GM19395 (cell line): ENCODE measurements at regions not wholly inside any gene's neighbourhood (a gene's known extent, or its start where the extent isn't known, plus 50 kb on each side); places are given as distances from the start of the nearest gene placed in this dataset.
"Not testable (repeated sequence)": the region's sequence is repeated elsewhere in the genome, so short reads cannot be mapped to it uniquely, and the experiment has no call there.

Experiments used
- ATAC-seq: cut with Tn5 transposase; IDR thresholded peaks from one replicate; pipeline ENCODE4 v1.9.1; 2021; ENCODE audit warnings: mild to moderate bottlenecking, moderate library complexity; ENCODE audit not compliant: unreplicated experiment

- no peak for ATAC-seq
These were observed 95.0 kb downstream of the SNX5 start for GRCh38 chr20:17873410-17874270.

GRCh38 chr20:17872959-17873358 lies 95.6 kb downstream of the SNX5 start:
- ATAC-seq = no peak

GRCh38 chr20:17872434-17872833 lies 96.2 kb downstream of the SNX5 start:
- no peak for ATAC-seq

DNA sequence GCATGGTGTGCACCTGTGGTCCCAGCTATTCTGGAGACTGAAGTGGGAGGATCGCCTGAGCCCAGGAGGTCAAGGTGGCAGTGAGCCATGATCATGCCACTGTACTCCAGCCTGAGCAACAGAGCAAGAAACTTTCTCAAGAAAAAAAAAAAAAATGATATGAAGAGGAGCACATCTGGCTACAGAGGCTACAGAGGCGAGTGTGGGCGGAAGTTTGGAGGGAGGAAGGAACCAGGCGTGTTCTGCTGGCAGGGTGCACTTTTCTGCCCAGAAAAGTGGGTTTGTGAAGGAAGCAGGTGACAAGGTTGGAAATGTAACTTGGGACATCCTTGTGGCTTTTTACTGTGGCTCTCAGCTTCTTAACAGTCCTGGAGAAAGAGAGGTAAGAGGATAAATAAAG lies 96.7 kb downstream of the SNX5 start:
- no peak for ATAC-seq

DNA sequence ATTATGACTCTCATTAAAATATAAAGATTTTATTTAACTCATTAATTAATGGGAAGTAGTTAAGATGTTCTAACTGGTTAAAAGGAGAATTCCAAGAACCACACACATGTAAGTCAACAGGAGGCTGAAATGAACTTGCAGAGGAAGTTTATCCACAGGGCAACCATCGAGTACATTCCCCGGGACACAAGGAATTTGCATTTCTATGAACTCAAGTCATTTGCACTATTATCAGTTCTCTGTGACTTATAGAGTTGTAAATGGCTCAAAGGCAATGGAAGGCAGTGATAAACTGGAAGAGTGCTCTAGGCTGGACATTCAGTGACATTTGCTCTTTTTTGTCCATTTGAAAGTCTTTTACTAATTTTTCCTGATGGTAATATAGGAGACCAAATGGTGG lies 97.4 kb downstream of the SNX5 start:
- no peak for ATAC-seq

DNA sequence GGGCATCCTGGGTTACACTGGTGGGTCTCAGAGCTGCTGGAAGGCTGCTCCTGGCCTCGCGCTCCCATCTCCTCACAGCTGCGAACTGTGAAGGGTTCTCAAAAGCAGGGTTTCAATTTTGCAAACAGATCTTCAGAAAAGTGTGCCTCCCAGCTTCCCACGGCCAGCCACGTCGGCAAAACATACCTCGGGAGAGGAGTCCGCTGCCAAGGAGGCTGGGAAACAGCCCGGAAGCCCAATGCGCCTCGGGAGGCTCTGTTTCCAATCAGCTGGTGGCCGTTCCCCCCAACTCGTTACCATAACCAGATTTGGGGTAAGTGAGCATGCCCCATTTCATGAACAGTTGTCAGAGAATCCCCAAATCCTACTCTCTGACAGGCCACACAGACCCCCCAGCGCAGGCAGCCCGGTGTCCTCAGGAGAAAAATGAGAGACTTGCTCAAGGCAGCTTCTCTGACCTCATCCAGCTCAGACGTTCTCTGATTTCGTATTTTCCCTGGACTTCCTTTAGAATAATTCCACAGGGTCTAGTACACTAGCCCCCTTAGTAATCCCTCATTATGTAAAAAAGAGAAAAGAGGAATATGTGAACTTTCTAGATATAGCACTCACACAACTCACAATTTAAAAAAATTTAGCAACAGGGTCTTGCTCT lies 98.4 kb downstream of the SNX5 start:
- no peak for ATAC-seq

- no peak for ATAC-seq
These were observed 99.1 kb downstream of the SNX5 start for GRCh38 chr20:17869295-17869994.

DNA sequence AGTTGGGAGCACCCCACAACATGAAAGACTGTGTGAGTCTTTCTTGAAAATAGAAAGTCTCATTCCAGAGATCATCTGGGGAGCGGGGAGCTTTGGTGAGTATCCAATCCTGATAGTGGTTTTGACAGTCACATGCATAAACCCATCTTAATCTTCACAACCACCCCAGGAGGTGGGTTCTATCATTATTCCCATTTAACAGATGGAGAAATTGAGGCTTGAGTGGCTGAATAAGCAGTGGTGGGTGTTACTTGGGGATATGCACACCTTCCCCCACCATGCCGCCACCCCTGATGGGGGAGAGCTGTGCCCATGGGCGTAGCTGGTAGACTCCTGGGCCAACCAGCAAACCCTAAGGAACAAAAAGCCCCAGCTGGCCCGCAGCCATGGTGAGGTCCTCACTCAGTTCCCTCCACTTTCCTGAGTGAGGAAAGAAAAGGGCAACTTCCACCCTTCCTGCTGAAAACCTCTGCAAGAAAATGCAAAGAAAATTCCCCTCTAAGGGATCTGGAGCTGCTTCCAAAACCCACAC lies 99.8 kb downstream of the SNX5 start:
- ATAC-seq = no peak

- no peak for ATAC-seq
These were observed 100.4 kb downstream of the SNX5 start for GRCh38 chr20:17868151-17868550.

- no peak for ATAC-seq
These were observed 101.3 kb downstream of the SNX5 start for GRCh38 chr20:17867131-17867925.

DNA sequence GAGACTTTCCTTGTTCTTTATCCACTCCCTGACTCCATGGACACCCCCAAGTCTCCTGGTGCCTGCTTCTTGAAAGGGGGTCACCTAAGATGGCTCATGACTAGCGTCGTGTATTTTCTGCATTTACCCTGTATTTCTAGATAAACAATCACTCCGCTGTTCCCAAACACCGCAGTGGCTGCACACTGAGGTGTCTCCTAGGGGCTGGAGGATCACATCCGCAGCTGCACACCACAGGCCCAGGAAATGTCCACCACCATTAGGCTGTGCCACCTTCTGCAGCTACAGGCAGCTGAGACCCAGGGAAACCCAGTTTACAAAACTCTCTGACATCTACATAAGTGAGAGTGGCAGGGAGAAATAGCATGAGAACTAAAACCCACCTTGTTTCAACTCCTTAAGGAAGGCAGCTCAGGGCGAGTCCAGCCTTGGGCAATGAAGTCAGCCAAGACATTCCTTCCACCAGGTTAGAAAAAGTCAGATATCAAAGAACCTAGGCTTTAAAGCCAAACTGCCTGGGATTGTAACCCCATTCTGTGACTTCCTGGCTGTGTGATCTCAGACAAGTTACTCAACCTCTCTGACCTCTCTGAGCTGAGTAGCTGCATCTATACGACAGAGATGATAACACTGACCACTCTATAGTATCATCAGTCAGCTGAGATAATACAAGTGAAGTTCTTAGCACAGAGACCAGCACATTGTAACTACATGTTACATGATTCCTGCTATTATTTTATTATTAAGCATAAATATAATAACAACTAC lies 102.2 kb downstream of the SNX5 start:
- no peak for ATAC-seq

DNA sequence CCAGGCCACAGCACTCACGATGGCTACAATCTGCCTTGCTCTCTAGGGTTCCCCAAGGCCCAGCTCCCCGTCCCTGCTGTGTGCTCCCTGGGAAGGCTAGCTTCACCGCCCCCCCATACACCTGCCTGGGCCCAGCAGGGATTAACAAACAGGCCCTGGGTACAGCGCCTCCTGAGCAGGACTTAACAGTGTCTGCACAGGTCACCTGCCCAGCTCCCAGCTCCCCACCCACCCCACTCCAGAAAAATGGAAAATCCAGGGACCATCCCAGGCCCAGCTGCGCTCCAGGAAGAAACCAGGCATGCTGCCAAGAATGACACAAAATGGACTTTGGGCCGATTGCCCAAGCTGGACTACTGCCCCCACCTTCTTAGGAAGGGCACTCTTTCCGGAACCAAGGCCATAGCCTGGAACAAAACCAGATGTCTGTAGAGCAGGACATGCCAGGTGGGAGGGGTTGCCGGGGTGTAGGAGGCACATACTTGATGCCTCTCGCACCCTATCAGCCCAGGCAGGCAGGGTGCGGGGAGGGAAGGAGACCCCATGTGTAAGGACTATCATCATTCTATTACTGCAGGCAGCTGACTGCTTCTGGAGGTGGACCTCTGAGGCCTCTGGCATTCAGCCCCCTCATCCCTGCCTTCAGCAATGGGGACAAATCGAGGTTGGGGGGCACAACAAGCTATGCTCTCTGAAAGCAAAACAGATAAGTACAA lies 104.9 kb downstream of the SNX5 start:
- ATAC-seq = no peak

DNA sequence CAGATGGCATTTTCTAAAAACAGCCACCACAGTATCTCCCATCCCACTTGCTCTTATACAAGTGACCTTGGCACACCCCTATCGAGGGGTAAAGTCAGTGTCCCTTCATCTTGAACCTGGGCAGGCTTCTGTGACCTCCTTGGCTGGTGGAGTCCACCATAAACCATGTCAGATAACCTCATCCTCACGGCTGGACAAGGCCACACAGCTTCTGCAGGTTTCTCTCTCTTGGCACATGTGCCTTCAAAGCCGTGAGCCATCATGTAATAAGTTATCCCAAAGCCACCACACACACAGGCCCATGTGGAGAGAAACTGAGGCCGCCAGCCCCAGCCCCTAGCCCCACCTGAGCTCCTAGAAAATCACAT lies 105.4 kb downstream of the SNX5 start:
- no peak for ATAC-seq

- ATAC-seq = no peak
These were observed 106.4 kb downstream of the SNX5 start for GRCh38 chr20:17862171-17862570.

GRCh38 chr20:17861620-17862019 lies 107.0 kb downstream of the SNX5 start:
- ATAC-seq = not testable (repeated sequence)

DNA sequence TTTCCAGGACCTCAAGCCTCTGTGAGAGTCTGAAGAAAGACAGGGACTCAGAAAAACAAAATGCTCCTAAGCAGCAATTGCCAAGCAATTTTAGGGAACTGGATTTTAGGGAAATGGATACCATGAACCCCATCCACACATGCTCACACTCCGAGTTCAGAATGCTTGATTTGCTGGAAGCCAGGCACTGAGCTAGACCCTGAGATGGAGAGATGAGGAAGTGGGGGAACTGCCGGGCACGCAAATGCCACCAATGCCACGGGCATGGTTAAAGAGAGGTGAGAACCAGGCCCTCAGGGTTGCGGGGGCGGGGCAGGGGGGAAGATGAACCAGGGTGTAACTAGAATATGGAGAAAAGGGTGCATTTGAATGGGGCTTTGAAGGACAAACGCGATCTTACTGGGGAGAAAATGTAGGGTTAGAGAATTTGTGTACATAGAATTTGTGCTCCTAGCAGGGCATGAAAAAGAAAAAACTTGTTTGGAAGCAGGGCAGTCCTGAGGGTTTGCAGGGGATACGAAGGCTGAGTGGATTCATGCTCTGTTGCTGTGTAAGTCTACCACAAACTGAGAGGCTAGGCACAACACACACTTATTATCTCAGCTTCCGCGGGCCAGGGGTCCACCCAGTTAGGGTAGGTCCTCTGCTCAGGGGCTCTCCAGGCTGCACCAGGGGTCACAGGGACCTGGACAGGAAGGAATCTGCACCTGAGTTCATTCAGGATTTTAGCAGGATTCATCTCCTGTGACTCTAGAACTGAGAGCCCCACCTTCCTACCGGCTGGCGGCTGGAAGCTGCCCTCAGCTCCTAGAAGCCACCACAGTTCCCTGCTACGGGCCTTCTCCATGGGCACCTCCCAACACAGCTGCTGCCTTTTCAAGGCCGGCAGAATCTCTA lies 108.0 kb downstream of the SNX5 start:
- no peak for ATAC-seq

DNA sequence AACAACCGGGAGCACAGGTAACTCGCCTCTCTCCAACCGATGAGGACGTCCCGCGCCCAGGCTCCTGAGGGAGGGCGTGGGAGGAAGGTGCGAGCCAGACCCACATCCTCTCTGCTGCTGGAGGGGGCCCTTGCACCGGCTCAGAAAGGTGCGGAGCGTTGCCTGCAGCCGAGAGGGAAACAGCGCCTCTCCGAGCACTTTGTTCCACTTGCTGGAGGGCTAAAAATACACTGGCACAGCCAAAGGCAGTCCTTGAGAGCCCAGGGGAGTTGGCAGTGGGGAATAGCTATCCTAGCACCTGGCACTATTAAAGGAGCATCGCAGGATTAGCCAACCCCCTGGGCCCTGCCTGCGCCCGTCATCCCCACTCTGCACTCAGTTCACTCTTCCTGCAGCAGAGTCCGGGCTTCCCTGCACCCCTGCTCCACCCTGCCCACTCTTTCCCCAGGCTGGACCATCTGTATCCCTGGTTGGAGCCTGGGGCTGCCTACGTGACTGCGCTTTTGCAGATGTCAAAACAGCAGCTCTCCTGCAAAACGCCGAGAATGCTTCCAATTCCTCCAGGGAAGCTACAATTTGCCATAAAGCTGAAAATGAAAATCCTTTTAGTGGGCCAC lies 108.9 kb downstream of the SNX5 start:
- peak; percentile 27 for ATAC-seq

DNA sequence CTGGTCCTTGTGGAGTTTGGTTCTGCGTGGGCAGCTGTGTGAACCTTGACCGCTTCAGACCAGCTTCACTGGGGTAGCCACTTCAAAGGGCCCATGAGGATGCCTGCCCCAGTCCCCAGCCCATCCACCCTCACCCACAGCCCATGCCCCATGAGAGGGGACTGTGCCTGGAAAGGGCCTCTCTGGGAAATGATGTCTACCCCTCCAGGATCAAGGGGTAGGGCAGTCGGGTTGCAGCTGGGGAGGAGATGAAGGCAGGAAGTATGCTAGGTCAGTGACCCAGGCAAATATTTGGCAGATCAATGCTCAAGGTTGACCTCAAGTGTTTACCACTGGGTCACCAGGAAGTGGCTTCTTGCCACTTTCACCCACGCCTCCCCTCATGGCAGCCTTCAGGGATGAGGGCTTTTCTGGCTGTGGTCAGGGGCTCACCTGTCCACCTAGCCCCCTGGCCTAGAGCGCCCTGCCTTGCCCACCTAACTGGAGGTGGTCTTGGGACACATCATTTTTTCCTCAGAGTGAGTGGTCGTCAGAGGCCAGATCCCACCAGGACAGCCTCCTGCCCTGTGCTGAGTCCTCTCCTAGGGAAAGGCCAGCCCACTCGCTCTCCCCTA lies 109.5 kb downstream of the SNX5 start:
- ATAC-seq = peak; percentile 40
